ENCODE measurements at regions not wholly inside any gene's neighbourhood (a gene's known extent, or its start where the extent isn't known, plus 50 kb on each side); places are given as distances from the start of the nearest gene placed in this dataset.

GRCh38 chr20:56706867-56707360 is 77.8 kb downstream of the TFAP2C start:
- CTCF ChIA-PET = no interaction called here
- intact Hi-C loops (cut with micrococcal nuclease) = no loop called here
- no peaks in the 10 kb centered on the region for H3K36me3 ChIP-seq (ENCODE audit: control insufficient read depth in 1 of 2, insufficient read depth in 2 of 2, low read length in 2 of 2)
- no peak overlapping the region for H3K27ac ChIP-seq (ENCODE audit: low read depth, low read length)
- no peak overlapping the region for H3K4me3 ChIP-seq (replicated peaks in 1 of 2; ENCODE audit: low read depth in 1 of 2, low read length in 2 of 2)
- H3K79me2 ChIP-seq (ENCODE audit: insufficient read depth, low read length) = no peaks in the 10 kb centered on the region
- H3K4me2 ChIP-seq (ENCODE audit: low read length) = no peak overlapping the region
- POLR2A ChIA-PET = no interaction called here
- H3K9me2 ChIP-seq (ENCODE audit: insufficient read depth) = no peaks in the 10 kb centered on the region
- TF ChIP-seq EZH2 (IDR thresholded peaks at IDR 0.05) (no peak), SP1 (IDR thresholded peaks at IDR 0.05; ENCODE audit: low read depth) (no peak), JUND (IDR thresholded peaks at IDR 0.05) (no peak), POLR2AphosphoS5 (IDR thresholded peaks at IDR 0.05; ENCODE audit: low read depth, low read length) (no peak), CTCF (IDR thresholded peaks at IDR 0.05 in 2 of 3, conservative IDR thresholded peaks at IDR 0.05 in 1 of 3; ENCODE audit: borderline replicate concordance in 1 of 3, insufficient read depth in 1 of 3, low read depth in 2 of 3, low read length in 2 of 3) (no peak), CBX3 (IDR thresholded peaks at IDR 0.05; ENCODE audit: low read depth) (no peak), MAX (IDR thresholded peaks at IDR 0.05) (no peak), FOSL1 (IDR thresholded peaks at IDR 0.05; ENCODE audit: low read depth) (no peak), YY1 (IDR thresholded peaks at IDR 0.05; ENCODE audit: extremely low read depth, insufficient replicate concordance, low read depth, low read length) (no peak), SRF (IDR thresholded peaks at IDR 0.05; ENCODE audit: low read depth) (no peak), ELF1 (IDR thresholded peaks at IDR 0.05; ENCODE audit: borderline replicate concordance, low read depth) (no peak), CEBPB (IDR thresholded peaks at IDR 0.05; ENCODE audit: low read depth) (no peak), REST (IDR thresholded peaks at IDR 0.05; ENCODE audit: low read depth) (no peak), ZFX (IDR thresholded peaks at IDR 0.05) (no peak), EGR1 (IDR thresholded peaks at IDR 0.05; ENCODE audit: low read depth) (no peak), SIN3A (IDR thresholded peaks at IDR 0.05; ENCODE audit: low read depth) (no peak), ZBTB33 (IDR thresholded peaks at IDR 0.05; ENCODE audit: extremely low read depth, insufficient replicate concordance, low read length) (no peak)
- no peaks in the 10 kb centered on the region for H3K9me3 ChIP-seq (ENCODE audit: control insufficient read depth in 1 of 2, insufficient read depth in 1 of 2, low read depth in 1 of 2, low read length in 2 of 2)
- H3K9ac ChIP-seq (ENCODE audit: low read length) = no peak overlapping the region
- no TSS peak for BruUV-seq (replicated peaks)
- no peak for DNase-seq (ENCODE audit: low read depth, low spot score)
- RAD21 ChIA-PET (ENCODE audit: low non-redundant PET in 1 of 2, low total read pairs in 2 of 2, uncharacterized antibody in 2 of 2, unreplicated experiment in 2 of 2) = no interaction called here
- no peak for ATAC-seq
- H3K4me1 ChIP-seq (ENCODE audit: control insufficient read depth in 1 of 2, insufficient read depth in 2 of 2, low read length in 2 of 2) = peaks cover 10 to 13% of the 10 kb centered on the region in 2 experiments
- no peak overlapping the region for H2AFZ ChIP-seq (ENCODE audit: low read depth, low read length, poor library complexity, severe bottlenecking)
- H4K20me1 ChIP-seq (ENCODE audit: insufficient read depth) = no peaks in the 10 kb centered on the region
- no peaks in the 10 kb centered on the region for H3K27me3 ChIP-seq (ENCODE audit: insufficient read depth, low read length)
